Activated CD8-positive, alpha-beta memory T cell treated with anti-CD3 and anti-CD28 coated beads for 48 hours (primary cell): ENCODE measurements at regions not wholly inside any gene's neighbourhood (a gene's known extent, or its start where the extent isn't known, plus 50 kb on each side); places are given as distances from the start of the nearest gene placed in this dataset.
"Not testable (repeated sequence)": the region's sequence is repeated elsewhere in the genome, so short reads cannot be mapped to it uniquely, and the experiment has no call there.

ENCODE experiments used
- DNase-seq, 3 experiments: peaks; one replicate each; pipeline ENCODE4 v3.0.0-alpha.2; 2020; ENCODE audit warnings: low read depth in 2 of 3, low spot score in 2 of 3

DNA sequence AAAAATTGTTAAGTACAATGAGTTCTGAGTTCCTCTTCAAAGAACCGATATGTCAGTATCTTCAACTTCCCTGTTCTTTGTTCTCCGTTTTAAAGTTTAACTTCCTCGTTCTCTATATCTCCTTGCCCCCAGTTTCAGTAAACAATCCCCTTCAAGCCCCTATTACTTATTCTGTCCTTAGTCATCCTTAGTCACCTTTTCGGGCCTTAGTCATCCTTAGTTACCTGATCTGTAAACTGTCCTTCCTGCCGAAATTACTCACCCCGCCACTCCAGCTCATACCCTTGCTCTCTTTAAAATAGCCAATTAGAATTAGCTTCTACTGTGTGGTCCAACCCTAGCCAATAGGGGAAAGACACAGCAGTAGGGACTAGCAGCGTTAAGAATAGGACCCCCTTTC is 1165.6 kb downstream of the NSUN3 start:
- DNase-seq: no peak

DNA sequence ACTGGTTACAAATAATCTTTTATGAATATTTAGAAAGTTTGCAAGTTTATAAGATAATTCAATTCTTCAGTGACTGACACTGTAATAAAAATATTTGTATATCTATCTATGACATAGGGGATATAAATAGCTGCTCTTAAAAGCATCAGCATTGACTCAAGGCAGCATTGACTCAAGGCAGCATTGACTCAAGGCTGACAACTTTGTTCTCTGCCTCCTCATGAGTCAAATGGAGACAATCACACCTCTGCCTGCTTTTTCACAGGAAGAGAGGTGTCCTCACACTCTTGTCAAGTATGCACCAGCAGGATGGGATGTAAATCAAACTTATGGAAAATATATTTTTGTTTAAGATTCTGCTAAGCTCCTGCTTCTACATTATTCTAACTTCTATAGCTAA is 1173.1 kb downstream of the NSUN3 start:
- DNase-seq: no peak

DNA sequence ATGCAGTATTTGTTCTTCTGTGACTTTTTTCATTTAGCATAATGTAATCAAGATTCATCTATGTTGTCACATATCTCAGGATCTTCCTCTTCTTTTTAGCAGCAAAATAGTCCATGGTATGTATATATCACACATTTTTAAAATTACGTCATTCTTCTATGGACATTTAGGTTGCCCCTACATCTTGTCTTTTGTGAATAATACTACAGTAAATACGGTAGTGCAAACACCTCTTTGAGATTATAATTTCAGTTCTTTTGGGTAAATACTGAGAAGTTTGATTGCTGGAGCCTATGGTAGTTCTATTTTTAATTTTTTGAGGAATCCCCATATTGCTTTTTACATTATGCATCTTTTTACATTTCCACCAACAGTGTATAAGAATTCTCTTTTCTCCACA is 1174.9 kb downstream of the NSUN3 start:
- no peak for DNase-seq

DNA sequence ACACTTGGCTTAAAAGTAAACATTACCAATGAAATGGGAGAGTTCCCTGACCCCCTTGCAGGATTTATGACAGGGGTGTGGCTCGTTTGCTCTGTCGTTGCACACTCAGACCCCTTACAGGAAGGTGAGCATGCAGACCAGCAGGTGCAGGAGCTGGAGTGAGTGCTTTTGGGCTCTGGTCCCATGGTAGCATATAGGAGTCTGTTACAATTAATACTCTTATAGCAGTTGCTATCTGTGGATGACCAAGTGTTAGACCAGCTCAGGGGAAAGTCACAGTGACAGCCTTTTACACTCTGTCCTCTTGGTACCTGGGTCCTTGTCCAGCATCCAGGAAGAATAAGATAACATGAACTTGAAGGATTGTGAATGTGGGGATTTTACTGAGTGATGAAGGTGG is 1177.5 kb downstream of the NSUN3 start:
- DNase-seq: no peak

DNA sequence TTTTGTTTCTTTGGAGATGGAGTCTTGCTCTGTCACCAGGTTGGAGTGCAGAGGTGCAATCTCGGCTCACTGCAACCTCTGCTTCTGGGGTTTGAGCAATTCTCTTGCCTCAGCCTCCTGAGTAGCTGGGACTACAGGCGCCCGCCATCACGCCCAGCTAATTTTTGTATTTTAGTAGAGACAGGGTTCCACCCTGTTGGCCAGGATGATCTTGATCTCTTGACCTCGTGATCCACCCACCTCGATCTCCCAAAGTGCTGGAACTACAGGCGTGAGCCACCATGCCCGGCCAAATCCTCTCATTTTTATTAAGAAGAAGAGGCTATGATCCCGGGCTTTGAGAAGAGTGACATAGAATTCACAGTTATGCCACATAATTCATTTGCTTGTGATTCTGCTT is 1178.4 kb downstream of the NSUN3 start:
- not testable (repeated sequence) for DNase-seq

DNA sequence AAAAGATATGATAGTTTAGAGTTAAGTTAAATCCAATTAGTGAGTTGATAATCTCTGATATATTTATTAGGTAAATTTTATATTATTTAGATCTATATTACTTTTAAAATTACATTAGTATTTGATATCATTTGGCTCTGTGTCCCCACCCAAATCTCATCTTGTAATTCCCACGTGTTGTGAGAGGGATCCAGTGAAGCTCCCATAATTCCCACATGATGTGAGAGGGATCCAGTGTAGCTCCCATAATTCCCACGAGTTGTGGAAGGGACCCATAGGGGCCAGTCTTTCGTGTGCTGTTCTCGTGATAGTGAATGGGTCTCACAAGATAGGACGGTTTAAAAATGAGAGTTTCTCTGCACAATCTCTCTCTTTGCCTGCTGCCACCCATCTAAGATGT is 1183.6 kb downstream of the NSUN3 start:
- no peak for DNase-seq

DNA sequence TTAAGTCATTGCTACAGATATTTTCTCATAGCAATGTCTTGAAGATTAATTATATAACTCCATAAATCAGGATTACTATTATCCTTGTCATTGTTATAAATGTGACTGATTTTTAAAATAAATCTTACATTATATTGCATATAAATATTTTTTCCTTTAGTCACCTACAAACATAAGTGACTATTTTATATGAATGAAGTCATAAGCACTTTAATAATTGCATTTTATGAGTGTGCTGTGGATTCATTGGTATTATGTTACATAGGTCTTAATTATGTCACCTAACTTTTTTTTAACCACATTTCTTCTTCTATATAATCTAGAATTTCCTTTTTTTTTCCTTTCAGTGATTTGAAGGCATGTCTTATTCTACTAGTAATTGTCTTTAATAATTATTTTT is 1191.2 kb downstream of the NSUN3 start:
- no peak for DNase-seq

DNA sequence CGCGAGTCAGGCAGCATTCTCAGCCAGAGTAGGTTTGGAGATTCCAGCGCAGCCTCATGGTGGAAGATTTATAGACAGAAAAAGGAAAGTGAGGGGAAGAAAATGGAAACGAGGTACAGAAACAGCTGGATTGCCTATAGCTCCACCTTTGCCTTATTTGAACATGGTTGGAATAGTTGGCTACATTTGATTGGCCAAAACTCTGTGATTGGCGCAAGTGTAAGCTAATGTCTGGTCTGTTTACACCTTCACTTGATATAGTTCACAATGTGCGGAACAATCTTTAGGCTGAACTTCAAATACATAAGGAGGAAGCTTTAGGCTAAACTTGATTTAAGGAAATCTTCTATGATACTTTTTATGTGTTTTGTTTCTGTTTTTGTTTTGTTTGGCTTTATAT is 1191.9 kb downstream of the NSUN3 start:
- DNase-seq: no peak

DNA sequence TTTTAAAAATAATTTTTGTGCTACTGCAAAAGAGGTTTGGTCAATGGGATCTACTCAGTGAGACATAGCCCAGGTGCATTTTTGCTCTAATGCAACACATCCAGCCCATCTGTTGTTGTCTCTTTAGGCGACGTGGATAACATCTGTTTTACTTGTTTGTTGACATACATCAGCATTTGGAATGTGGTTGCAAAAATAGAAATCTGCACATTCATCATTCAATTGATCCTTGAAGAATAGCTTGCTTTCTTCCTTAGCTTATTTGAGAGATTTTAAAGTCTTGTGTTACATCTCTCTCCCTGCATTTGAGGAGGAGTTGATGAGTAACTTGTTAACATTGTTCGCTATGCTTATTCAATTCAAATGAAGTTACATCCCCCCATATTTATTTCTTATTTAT is 1202.3 kb downstream of the NSUN3 start:
- no peak for DNase-seq

DNA sequence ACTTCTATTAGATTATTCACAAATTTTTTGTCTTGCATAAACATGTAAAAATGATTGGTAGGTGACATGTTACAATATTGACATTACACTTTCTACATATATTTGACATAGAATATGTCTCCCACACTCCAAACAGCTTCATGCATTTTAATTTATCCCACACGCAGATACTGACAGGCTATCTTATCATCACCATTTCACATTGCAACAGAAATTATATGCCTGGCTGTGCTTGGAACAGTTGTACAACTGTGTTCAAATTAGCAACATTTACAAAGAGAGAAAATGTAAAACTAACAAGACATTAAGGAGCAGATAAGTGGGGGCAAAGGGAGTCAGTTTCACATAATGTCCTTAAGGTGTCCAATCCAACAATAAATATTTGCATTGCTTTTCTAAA is 1208.5 kb downstream of the NSUN3 start:
- DNase-seq: no peak

DNA sequence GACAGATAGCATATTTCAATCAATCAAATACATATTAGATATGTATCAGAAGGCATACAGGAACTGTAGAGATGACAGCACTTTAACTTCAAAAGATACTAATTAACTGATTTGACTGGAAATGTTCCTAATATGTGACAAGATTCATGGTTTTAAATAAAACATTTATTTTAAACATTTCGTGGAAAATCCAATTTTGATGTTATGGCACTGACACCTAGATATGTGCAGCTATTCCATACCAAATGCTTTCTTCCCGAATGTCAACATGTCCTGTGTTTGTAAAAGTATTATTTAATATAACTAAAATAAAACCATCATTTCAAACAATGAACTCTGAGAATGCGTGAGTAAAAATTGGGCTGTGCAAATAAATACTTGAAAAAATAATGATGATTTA is 1209.3 kb downstream of the NSUN3 start:
- no peak for DNase-seq

DNA sequence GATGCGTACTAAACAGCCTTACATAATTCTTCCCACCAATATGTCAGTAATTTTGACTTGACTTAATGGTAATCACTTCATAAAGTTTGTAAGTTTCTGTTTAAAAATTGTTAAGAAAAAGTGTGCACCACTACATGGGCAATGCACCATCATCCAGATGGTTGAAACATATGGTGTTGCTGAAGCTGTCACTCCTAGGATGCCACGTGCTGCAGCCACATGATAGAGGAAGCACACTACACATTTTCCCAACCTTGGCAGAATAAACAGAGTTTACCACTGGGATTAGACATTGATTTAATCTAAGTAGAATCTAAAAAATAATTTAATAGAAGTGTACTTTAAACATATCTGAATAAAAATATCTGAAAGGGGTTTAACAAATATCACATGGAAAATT is 1209.9 kb downstream of the NSUN3 start:
- DNase-seq: no peak

DNA sequence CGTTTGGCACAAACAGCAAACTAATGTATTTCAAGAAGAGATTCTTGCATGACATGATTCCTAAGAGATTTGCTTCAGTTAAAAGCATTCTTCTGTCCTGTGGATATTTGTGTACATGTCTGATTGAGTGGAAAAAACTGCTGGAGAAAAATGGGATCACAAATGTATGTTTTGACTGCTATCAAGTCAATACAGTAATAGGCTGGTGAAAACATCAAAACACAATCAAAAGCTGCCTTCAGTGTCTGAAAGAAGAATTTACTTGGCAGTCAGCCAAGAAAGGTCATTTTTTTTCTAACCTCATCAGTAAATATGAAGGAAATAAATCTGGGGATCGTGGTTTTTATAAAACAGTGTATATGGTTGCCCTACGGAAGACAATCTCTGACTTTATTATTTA is 1214.8 kb downstream of the NSUN3 start:
- no peak for DNase-seq

DNA sequence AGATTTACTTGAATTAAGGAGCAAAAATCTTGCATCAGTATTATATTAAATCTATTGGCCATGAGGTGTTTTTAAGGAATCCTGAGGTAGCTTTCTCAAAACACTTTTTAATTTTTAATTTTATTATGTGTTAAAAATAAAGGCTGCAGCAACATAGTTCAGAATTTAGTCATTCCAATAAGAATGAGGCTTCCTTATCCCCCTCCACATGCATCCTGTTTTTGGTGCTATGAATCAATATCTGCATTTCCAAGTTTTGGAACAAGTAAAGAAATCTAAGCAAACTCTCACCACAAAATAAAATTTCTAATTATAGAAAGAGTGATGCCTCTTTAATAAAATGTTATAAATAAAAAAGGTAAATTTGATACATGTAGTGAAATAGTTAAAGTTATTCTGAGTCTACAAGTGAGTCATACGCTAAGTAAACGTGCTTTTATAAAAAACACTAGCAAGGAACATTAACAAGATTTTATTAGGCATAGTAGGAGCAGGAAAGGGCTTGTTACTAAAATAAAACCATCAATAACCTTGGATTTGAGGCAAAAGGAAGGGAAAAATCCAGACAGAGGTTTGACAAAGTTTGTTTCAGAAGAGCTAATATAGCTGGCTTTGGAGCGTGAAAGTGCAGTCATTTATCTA is 1218.0 kb downstream of the NSUN3 start:
- no peak for DNase-seq

DNA sequence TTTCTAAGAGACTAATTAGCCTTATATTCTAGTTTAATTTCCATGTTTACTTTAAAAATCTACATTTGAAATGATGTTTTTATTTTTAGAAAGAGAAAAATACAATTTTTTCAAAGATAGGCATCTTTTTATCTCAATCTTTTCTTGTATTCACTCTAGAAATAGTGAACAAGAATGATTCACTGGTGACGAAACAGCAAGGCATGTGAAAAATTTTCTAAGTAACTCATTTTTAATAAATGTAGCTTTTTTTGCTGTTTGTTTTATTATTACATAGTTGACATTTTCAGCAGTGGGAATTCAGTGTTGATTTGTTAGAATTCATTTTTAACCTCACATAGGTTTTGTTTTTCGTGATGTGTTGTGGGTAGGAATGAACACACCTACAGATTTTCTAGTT is 1226.4 kb downstream of the NSUN3 start:
- no peak for DNase-seq

DNA sequence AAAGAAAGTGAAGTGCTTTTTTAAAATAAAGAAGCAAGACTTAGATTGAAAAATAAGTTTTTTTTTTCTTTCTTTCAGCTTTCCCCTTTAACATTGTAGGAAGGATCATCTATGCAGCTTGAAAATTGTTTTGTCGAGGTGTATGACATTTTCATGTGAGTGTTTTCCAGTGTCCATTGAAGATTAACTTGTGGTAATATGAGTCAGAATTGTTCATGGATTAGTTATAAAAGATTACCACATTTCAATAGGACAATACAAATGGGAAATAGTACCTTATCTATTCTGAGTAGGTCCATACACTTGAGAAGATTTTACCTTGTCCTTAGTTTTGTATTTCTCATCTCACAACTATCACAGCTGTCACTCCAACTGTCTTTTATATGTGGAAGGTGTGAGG is 1234.7 kb downstream of the NSUN3 start:
- no peak for DNase-seq

DNA sequence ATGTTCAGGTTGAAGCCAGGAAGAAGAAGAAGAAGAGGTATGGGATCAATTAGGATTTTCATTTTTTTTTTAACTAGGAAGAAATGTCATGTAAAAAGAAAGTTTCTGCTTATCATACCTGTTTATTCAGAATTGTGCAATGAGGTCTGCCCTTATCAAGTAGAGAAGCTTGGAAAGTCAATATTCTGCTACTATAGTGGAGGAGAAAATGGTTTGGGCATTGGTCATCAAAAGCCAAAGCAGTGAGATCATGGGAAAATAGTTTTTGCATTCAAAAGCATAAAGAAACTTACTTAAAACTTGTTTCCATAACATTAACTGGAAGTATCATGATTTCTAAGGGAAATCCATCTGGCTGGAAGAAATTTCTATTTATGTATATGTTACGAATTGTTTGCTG is 1239.2 kb downstream of the NSUN3 start:
- no peak for DNase-seq

DNA sequence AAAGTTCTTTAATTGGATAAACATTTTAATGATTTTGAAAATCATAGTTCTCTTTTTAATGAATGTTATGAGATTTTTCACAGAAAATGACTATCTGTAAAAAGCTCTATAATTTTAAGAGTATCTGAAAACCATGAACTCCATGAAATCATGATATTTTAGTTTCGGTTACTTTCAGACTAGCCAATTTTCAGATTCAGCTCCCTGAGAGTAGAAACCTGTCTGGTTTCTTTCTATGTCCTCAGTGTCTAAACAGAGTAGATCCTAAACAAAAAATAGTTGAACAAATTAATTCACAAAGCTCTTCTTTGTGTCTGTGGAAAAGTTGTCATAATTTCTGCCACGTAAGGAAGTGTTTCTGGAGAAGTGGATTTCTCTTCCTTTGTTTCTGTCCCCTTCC is 1247.7 kb downstream of the NSUN3 start:
- no peak for DNase-seq

DNA sequence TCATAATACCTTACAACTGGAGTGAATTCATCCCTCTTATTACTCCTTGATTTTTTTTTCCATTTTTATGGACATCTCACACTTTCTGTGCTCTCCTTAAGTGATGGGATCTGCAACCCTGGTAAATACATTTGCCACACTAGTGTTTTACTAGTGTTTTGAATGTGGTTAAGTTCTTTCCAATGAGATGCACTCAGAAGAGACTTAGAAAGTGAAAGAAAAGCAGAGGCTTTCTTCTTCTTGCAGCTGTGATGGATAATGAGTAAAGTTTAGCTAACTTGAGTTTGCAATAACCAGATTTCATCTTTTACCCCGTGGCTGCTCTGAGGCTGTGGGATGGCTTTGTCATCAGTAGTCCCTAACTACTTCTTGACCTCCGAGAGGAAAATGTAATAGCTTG is 1248.4 kb downstream of the NSUN3 start:
- no peak for DNase-seq

DNA sequence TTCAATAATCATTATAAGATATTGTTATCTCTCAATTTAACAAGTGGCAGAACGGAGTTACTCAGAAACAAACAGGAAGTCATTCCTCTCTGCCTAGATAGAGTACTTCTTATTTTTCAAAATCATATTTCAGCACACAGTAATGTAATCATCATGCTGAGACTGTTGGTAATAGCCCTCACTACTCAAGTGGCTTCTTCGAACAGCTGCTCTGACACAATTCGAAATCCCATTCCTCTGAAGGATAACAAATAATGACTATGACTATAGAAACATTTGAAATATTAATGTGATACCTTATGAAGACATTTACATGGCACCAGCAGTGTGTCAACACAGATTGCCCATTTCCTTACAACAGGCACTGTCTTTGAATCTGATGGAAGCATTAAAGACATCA is 1249.8 kb downstream of the NSUN3 start:
- DNase-seq: no peak

DNA sequence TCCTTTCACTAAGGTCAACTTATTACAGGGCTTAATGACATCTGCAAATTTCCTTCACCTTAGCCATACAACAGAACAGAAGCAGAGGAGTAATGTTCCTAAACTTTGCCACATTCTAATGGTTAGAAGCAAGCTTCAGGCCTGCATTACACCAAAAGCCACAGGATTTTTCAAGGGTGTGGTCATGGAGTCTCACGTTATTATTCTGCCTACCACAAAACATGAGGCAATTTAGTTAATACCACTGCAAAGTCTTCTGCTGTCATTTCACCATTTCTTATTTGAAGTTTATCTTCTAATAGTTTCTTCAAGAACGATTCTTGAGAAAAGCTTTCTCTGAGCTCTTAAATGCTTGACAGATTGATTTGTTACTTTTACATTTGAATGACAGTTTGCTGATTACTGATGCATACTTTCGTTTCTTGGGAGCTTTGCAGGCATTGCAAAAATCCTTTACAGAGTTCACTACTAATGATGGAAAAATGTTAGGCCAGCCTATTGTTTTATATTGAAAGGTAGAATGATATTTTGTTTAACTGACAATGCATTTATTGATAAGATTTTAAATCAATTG is 1257.1 kb downstream of the NSUN3 start:
- DNase-seq: no peak

DNA sequence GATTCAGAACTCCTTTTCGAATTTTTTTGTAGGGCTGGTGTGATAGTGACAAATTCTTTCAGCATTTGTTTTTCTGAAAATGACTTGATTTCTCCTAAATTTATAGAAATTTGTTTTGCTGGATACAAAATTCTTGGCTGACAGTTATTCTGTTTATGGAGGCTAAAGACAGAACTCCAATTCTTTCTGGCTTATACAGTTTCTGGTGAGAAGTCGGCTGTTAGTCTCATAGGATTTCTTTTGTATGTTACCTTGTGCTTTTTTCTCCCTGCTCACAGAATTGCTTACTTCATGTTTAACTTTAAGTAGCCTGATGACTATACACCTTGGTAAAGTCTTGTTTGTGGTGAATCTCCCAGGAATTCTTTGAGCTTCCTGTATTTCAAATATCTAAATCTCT is 1264.6 kb downstream of the NSUN3 start:
- DNase-seq: no peak

DNA sequence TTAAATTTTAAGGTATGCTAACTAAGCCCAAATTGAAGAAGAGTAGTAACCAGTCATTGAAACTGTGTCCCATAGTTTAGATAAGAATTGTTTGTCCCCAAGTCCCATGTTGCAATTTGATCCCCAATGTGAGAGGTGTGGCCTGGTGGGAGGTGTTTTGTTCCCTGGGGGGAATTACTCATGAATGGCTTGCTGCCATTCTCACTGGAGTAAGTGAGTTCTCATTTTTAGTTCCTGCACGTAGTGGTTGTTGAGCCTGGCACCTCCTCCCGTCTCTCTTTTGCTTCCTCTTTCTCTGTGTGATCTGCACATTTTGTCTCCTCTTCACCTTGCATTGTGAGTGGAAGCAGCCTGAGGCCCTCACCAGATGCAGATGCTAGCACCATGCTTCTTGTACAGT is 1271.0 kb downstream of the NSUN3 start:
- DNase-seq: no peak

DNA sequence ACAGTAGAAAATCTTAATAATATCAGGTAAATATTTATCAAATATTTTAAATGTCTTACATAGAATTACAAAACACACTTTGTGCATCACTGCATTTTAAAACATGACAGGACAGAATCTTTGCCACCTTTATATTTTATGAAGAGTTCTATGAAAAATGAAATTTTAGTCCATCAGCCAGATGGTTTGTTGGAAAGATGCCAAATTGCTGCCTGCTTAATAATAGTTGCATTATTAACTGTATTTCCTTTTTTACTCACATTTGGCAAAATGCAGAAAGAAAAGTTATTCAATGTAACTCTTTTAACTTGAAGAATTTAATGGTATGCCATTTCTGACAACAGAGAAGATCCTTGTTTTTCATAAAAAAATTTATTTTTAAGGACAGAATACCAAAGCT is 1271.6 kb downstream of the NSUN3 start:
- DNase-seq: no peak
